Keratinocyte (primary cell): ENCODE measurements at regions not wholly inside any gene's neighbourhood (a gene's known extent, or its start where the extent isn't known, plus 50 kb on each side); places are given as distances from the start of the nearest gene placed in this dataset.

Experiments
- DNase-seq: peaks from one replicate; pipeline ENCODE4 v3.0.0-alpha.2; 2011; ENCODE audit warnings: low read depth, missing footprints, low spot score
- FAIRE-seq: peaks from 2 replicates; lab custom pipeline; 2011; peaks lifted over from hg19 to GRCh38; lab: Jason Lieb, UNC
- H2AFZ ChIP-seq: 2 replicates; pipeline ENCODE4 v1.6.0; 2012; ENCODE audit warnings: low read length, control low read depth, inconsistent platforms; ENCODE audit not compliant: control insufficient read depth
- H3K27ac ChIP-seq: 2 replicates; pipeline ENCODE4 v1.5.1; 2011; ENCODE audit warnings: low read length; ENCODE audit not compliant: control insufficient read depth, insufficient read depth
- H3K27me3 ChIP-seq: 3 replicates; pipeline ENCODE4 v1.6.0; 2011; ENCODE audit warnings: low read length; ENCODE audit not compliant: control insufficient read depth, insufficient read depth; ENCODE audit errors: extremely low read depth
- H3K36me3 ChIP-seq, 2 experiments: 2 replicates in 1 of 2; 3 replicates in 1 of 2; pipeline ENCODE4 v1.5.1; 2011; ENCODE audit warnings: low read length in 2 of 2, mild to moderate bottlenecking in 1 of 2; ENCODE audit not compliant: control insufficient read depth in 2 of 2, insufficient read depth in 2 of 2; ENCODE audit errors: extremely low read depth in 1 of 2
- H3K4me1 ChIP-seq: 3 replicates; pipeline ENCODE4 v1.5.1; 2011; ENCODE audit warnings: low read length; ENCODE audit not compliant: control insufficient read depth, insufficient read depth; ENCODE audit errors: extremely low read depth
- H3K4me2 ChIP-seq: 3 replicates; pipeline ENCODE4 v1.6.0; 2011; ENCODE audit warnings: low read depth, low read length; ENCODE audit not compliant: control insufficient read depth, insufficient read depth; ENCODE audit errors: extremely low read depth
- H3K4me3 ChIP-seq, 3 experiments: fragments of 200-600 bp in 1 of 3; sonication (generic) in 1 of 3; 2 replicates in 2 of 3; 3 replicates in 1 of 3; pipeline ENCODE4 v1.5.1; 2011 to 2016; ENCODE audit warnings: low read length in 3 of 3, mild to moderate bottlenecking in 3 of 3, control low read depth in 2 of 3, inconsistent platforms in 1 of 3, low read depth in 1 of 3, mixed read lengths in 1 of 3, mixed run types in 1 of 3, moderate library complexity in 1 of 3; ENCODE audit not compliant: control insufficient read depth in 2 of 3, insufficient read depth in 2 of 3; ENCODE audit errors: extremely low read depth in 1 of 3
- H3K79me2 ChIP-seq: 2 replicates; pipeline ENCODE4 v1.6.0; 2012; ENCODE audit warnings: low read length; ENCODE audit not compliant: control insufficient read depth, insufficient read depth
- H3K9ac ChIP-seq: 3 replicates; pipeline ENCODE4 v1.6.0; 2011; ENCODE audit warnings: low read length; ENCODE audit not compliant: control insufficient read depth, insufficient read depth; ENCODE audit errors: extremely low read depth
- H3K9me1 ChIP-seq: 3 replicates; pipeline ENCODE4 v1.6.0; 2011; ENCODE audit warnings: low read length; ENCODE audit not compliant: control insufficient read depth, insufficient read depth; ENCODE audit errors: extremely low read depth
- H3K9me3 ChIP-seq: 2 replicates; pipeline ENCODE4 v1.5.1; 2012; ENCODE audit warnings: low read depth, low read length; ENCODE audit not compliant: control insufficient read depth
- H4K20me1 ChIP-seq: 3 replicates; pipeline ENCODE4 v1.6.0; 2011; ENCODE audit warnings: low read length; ENCODE audit not compliant: control insufficient read depth, insufficient read depth; ENCODE audit errors: extremely low read depth
- EZH2 ChIP-seq: IDR thresholded peaks from one replicate; pipeline ENCODE4 v1.6.1; 2012; ENCODE audit warnings: inconsistent platforms, mild to moderate bottlenecking, low read length, moderate library complexity
- dilution Hi-C: fragments of 300-500 bp; cut with MboI; formaldehyde crosslinking; loops from one replicate; pipeline ENCODE4 v1.7.0; 2020; ENCODE audit warnings: low sequenced_read_pairs; ENCODE audit not compliant: extremely low pct_ligation_motif_present
- TF ChIP-seq, protein P1 (sequence below), 3 experiments: IDR thresholded peaks in 1 of 3; conservative IDR thresholded peaks in 1 of 3; optimal IDR thresholded peaks in 1 of 3; 2 replicates in 2 of 3; 3 replicates in 1 of 3; pipeline versions ENCODE3 to v1.5.1; 2011; ENCODE audit warnings: low read length in 3 of 3, mild to moderate bottlenecking in 3 of 3, moderate library complexity in 2 of 3, control low read depth in 1 of 3, inconsistent platforms in 1 of 3; ENCODE audit not compliant: insufficient read depth in 2 of 3; ENCODE audit errors: extremely low read depth in 1 of 3

DNA sequence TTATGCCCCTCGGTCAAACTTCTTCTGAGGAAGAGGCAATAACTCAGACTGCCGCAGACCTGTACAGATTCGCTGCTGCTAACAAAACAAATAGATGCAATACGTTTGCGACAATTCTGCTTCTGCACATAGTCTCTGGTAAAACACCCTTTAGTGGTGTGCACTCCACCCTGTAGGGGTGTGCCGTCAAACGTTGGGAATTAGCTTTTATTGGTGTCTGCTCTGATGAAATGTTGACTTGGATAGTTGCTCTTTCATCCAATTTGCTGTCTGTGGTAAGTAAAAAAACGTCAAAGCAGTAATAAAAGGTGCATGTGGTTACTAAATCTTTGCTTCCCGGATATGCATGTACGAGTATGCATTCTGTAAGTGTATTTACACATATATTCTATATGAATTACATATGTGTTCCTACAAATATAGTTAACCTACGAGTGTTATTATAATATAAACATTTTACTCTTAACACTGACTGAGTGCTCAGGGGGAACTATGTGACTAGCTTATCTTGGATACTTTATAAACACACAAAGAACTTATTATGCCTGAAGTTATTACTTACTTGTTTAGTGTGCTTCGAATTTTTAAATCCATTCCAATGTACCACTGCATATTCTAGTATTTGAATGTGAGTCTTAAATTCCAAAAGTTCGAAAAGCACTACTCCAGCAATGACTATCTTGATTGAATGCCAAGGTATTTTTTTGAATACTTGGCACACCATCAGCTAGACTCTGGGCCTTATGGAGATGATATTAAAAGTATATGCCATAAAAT is 610.2 kb downstream of the ZEB2 start:
- Histone ChIP-seq H3K4me3 (no peak overlapping the region), H3K9me3 (no peaks in the 10 kb centered on the region), H4K20me1 (no peaks in the 10 kb centered on the region), H3K27ac (no peak overlapping the region), H3K79me2 (no peaks in the 10 kb centered on the region), H3K27me3 (no peaks in the 10 kb centered on the region), H2AFZ (peak overlapping the region; percentile 33), H3K4me2 (no peak overlapping the region), H3K36me3 (no peaks in the 10 kb centered on the region), H3K4me1 (no peaks in the 10 kb centered on the region), H3K9ac (no peak overlapping the region), H3K9me1 (no peaks in the 10 kb centered on the region)
- dilution Hi-C loops = no loop called here
- no peak for DNase-seq
- FAIRE-seq = no peak
- TF ChIP-seq, protein P1, sequence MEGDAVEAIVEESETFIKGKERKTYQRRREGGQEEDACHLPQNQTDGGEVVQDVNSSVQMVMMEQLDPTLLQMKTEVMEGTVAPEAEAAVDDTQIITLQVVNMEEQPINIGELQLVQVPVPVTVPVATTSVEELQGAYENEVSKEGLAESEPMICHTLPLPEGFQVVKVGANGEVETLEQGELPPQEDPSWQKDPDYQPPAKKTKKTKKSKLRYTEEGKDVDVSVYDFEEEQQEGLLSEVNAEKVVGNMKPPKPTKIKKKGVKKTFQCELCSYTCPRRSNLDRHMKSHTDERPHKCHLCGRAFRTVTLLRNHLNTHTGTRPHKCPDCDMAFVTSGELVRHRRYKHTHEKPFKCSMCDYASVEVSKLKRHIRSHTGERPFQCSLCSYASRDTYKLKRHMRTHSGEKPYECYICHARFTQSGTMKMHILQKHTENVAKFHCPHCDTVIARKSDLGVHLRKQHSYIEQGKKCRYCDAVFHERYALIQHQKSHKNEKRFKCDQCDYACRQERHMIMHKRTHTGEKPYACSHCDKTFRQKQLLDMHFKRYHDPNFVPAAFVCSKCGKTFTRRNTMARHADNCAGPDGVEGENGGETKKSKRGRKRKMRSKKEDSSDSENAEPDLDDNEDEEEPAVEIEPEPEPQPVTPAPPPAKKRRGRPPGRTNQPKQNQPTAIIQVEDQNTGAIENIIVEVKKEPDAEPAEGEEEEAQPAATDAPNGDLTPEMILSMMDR (optimal IDR thresholded peaks at IDR 0.05 in 1 of 3, IDR thresholded peaks at IDR 0.05 in 1 of 3, conservative IDR thresholded peaks at IDR 0.05 in 1 of 3; ENCODE audit: extremely low read depth in 1 of 3, insufficient read depth in 2 of 3, low read length in 3 of 3) = no peak
- TF ChIP-seq EZH2 = no peak

DNA sequence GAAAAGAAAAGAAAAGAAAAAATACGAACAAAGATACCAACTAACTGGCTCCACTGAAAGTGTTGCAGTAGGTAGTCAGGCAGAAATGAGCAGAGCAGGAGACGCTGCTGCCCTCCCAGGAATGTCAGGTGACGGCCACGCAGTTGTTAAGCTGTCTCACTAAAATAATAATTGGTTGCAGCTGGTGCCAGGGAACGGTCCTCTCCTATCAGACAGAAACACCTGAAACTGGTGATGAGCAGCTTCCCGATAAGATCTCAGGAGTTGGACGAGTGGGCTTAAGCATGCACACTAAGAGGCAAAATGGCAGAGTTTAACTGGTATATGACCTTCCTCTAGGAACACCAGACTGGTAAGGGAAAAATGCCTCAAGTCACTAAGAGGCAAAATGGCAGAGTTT is 611.1 kb downstream of the ZEB2 start:
- no peaks in the 10 kb centered on the region for H3K36me3 ChIP-seq
- H3K4me2 ChIP-seq = no peak overlapping the region
- DNase-seq = no peak
- TF ChIP-seq, protein P1 (optimal IDR thresholded peaks at IDR 0.05 in 1 of 3, IDR thresholded peaks at IDR 0.05 in 1 of 3, conservative IDR thresholded peaks at IDR 0.05 in 1 of 3; ENCODE audit: extremely low read depth in 1 of 3, insufficient read depth in 2 of 3, low read length in 3 of 3) = no peak
- TF ChIP-seq EZH2 = no peak
- H3K4me3 ChIP-seq = no peak overlapping the region
- no peak overlapping the region for H3K9ac ChIP-seq
- dilution Hi-C loops = no loop called here
- H4K20me1 ChIP-seq = no peaks in the 10 kb centered on the region
- H2AFZ ChIP-seq = no peak overlapping the region
- H3K27ac ChIP-seq = no peak overlapping the region
- H3K9me1 ChIP-seq = no peaks in the 10 kb centered on the region
- no peak for FAIRE-seq
- H3K9me3 ChIP-seq = no peaks in the 10 kb centered on the region
- H3K4me1 ChIP-seq = no peaks in the 10 kb centered on the region
- H3K27me3 ChIP-seq = no peaks in the 10 kb centered on the region
- H3K79me2 ChIP-seq = no peaks in the 10 kb centered on the region
